ENCODE measurements at regions not wholly inside any gene's neighbourhood (a gene's known extent, or its start where the extent isn't known, plus 50 kb on each side); places are given as distances from the start of the nearest gene placed in this dataset.
A peak's percentile ranks its signal among the peaks of the same experiment; 100 is the strongest.

GRCh38 chr11:32326522-32326921 is 108.8 kb downstream of the WT1 start:
- intact Hi-C loops (cut with DNase I, micrococcal nuclease) = loop anchor here in 1 of 2 donors (10.0 kb wide), 1 partner anchor 468 kb away; the partner anchor contains the start of gene CCDC73
- Histone ChIP-seq H3K36me3 (ENCODE audit: low read depth) (no peaks in the 10 kb centered on the region), H3K4me1 (ENCODE audit: low read depth) (no peaks in the 10 kb centered on the region), H3K9me3 (no peaks in the 10 kb centered on the region), H3K4me3 (no peak overlapping the region)
- TF ChIP-seq CTCF (IDR thresholded peaks at IDR 0.05) = no peak
- DNase-seq = no peak
- ATAC-seq = no peak

GRCh38 chr11:32328392-32328791 is 106.9 kb downstream of the WT1 start:
- Histone ChIP-seq H3K4me3 (no peak overlapping the region), H3K4me1 (ENCODE audit: low read depth) (peaks cover 8% of the 10 kb centered on the region), H3K36me3 (ENCODE audit: low read depth) (no peaks in the 10 kb centered on the region), H3K9me3 (no peaks in the 10 kb centered on the region)
- ATAC-seq (no peak), DNase-seq (no peak)
- TF ChIP-seq CTCF (IDR thresholded peaks at IDR 0.05) = no peak
- intact Hi-C loops (cut with DNase I, micrococcal nuclease) = loop anchor here in 1 of 2 donors (10.0 kb wide), 1 partner anchor 466 kb away; the partner anchor contains the start of gene CCDC73

GRCh38 chr11:32331098-32331497 is 104.2 kb downstream of the WT1 start:
- Histone ChIP-seq H3K9me3 (no peaks in the 10 kb centered on the region), H3K4me3 (no peak overlapping the region), H3K4me1 (ENCODE audit: low read depth) (peaks cover 12% of the 10 kb centered on the region), H3K36me3 (ENCODE audit: low read depth) (no peaks in the 10 kb centered on the region)
- ATAC-seq = no peak
- intact Hi-C loops (cut with DNase I, micrococcal nuclease) = no loop called here
- TF ChIP-seq CTCF (IDR thresholded peaks at IDR 0.05) = no peak
- DNase-seq = no peak

- Histone ChIP-seq H3K9me3 (no peaks in the 10 kb centered on the region), H3K4me3 (no peak overlapping the region), H3K4me1 (ENCODE audit: low read depth) (peaks cover 12% of the 10 kb centered on the region), H3K36me3 (ENCODE audit: low read depth) (no peaks in the 10 kb centered on the region)
- no peak for TF ChIP-seq CTCF (IDR thresholded peaks at IDR 0.05)
- ATAC-seq = no peak
- intact Hi-C loops (cut with DNase I, micrococcal nuclease) = no loop called here
- no peak for DNase-seq
These were observed 103.5 kb downstream of the WT1 start for GRCh38 chr11:32331792-32332191.

GRCh38 chr11:32332990-32333319 is 102.4 kb downstream of the WT1 start:
- ATAC-seq = peak; percentile 30
- intact Hi-C loops (cut with DNase I, micrococcal nuclease) = no loop called here

More at GRCh38 chr11:32332990-32333319, 102.4 kb downstream of the WT1 start:
- Histone ChIP-seq H3K9me3 (no peaks in the 10 kb centered on the region), H3K4me3 (no peak overlapping the region), H3K4me1 (ENCODE audit: low read depth) (peaks cover 12% of the 10 kb centered on the region), H3K36me3 (ENCODE audit: low read depth) (no peaks in the 10 kb centered on the region)
- no peak for TF ChIP-seq CTCF (IDR thresholded peaks at IDR 0.05)
- DNase-seq = no peak

Data from mucosa of descending colon (tissue), 3 donors.